ENCODE measurements at regions not wholly inside any gene's neighbourhood (a gene's known extent, or its start where the extent isn't known, plus 50 kb on each side); places are given as distances from the start of the nearest gene placed in this dataset.

GRCh38 chr7:54690892-54691291 lies 68.1 kb downstream of the SEC61G start:
- no peak for TF ChIP-seq POLR2AphosphoS5 (IDR thresholded peaks at IDR 0.05)
- no peak for TF ChIP-seq POLR2A (IDR thresholded peaks at IDR 0.05)

Measured in breast epithelium (tissue), 3 donors.